Psoas muscle (tissue), 7 donors: ENCODE measurements at regions not wholly inside any gene's neighbourhood (a gene's known extent, or its start where the extent isn't known, plus 50 kb on each side); places are given as distances from the start of the nearest gene placed in this dataset.

Source experiments
- ATAC-seq, 4 donors: fragments of 200-7000 bp; cut with Tn5 transposase; one replicate each; pipeline ENCODE4 v1.9.1; 2020; ENCODE audit warnings: moderate library complexity in 3 of 4, mild to moderate bottlenecking in 2 of 4
- DNase-seq, 2 donors: peaks; one replicate each; pipeline ENCODE4 v3.0.0-alpha.2; 2020
- H3K27ac ChIP-seq: fragments of 200-600 bp; one replicate; pipeline ENCODE4 v1.8.0; 2022
- H3K27me3 ChIP-seq, 3 donors: fragments of 200-600 bp in 1 of 3; one replicate each; pipeline versions ENCODE4 v1.6.1 to v1.8.0; 2013 to 2022; ENCODE audit warnings: low read length in 2 of 3, mild to moderate bottlenecking in 2 of 3, moderate library complexity in 1 of 3; ENCODE audit not compliant: insufficient read depth in 3 of 3
- H3K36me3 ChIP-seq, 2 donors: fragments of 200-600 bp in 1 of 2; one replicate each; pipeline versions ENCODE4 v1.6.1 to v1.8.0; 2013 to 2022; ENCODE audit warnings: low read depth in 1 of 2, mild to moderate bottlenecking in 1 of 2, moderate library complexity in 1 of 2; ENCODE audit not compliant: insufficient read depth in 1 of 2
- H3K4me1 ChIP-seq: fragments of 200-600 bp; one replicate; pipeline ENCODE4 v1.8.0; 2022
- H3K4me3 ChIP-seq: fragments of 200-600 bp; one replicate; pipeline ENCODE4 v1.8.0; 2022; ENCODE audit warnings: mild to moderate bottlenecking
- H3K9me3 ChIP-seq: fragments of 200-600 bp; one replicate; pipeline ENCODE4 v1.8.0; 2022
- WGBS, 3 donors: extraction: QIAGEN DNeasy Blood & Tissue Kit; methylation state at CpG; one replicate each; pipeline versions ENCODE4 v1.1.6 to v1.1.7; 2013; 5-methylcytosine and 5-hydroxymethylcytosine counted together
- intact Hi-C, 2 donors: fragments of 100-400 bp; cut with DNase I; formaldehyde crosslinking; loops; one replicate each; pipeline versions ENCODE4 v1.11.0 to v1.14.2; 2022
- TF ChIP-seq, protein P1 (sequence below): fragments of 200-600 bp; IDR thresholded peaks from one replicate; pipeline ENCODE4 v1.8.0; 2022; ENCODE audit warnings: antibody characterized with exemption
- donor health status: healthy with polysubstance abuse.
- donor health status: DM: no; HTN: no; CAD: no; lungs with moderate emphysema.
- donor health status: Bipolar disorder and iron deficiency.
- donor health status: healthy.
- donor health status: DM: yes; HTN: yes; CAD: no.
- donor health status: DM: no; HTN: no; CAD: no.
- donor health status: DM: yes; HTN: yes; CAD: no.

DNA sequence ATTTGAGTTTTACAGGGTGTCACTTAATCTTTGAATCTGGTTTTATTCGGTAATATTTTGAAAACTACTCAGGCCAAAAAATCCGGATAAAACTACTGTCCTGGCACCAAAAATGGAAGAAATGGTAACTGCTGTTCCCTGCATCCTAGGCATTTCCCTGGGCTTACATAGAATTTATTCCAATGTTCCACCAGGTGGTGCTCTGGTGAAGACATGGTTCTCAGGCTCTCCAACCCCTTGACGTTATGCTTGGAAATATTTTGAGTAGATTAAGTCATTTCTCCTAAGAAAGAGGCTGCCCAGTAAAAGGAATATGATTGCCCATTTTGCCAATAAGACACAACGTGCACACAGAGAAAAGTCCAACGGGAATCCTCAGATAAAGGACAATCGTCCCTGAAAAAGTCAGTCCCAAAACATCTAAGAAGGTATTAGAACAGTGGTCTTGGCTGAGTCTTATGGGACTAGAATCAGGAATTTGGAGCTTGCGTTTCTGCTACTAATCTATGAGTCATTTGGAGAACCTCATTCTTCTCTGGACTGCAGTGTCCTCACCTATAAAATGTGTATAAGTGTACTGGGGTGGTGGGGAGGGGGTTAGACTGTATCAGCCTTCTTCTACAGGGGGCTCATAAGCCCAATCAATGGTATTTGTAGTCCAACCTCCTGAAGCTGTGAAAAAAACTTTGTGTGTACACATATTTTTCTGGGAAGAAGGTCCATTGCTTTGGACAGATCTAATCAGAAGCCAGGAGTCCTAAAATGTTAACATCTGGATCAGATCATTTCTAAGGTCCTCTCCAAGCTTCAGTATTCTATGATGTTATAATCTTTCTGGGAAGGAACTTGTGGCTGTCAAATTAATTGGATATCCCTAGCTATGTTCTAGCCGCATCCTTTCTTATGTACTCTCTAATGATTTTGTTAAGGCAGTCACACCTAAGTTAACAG, 131.0 kb upstream of the BMP2 start:
- Histone ChIP-seq H3K4me3 (no peak overlapping the region), H3K4me1 (no peaks in the 10 kb centered on the region), H3K27ac (no peak overlapping the region), H3K27me3 (no peaks in the 10 kb centered on the region), H3K9me3 (no peaks in the 10 kb centered on the region), H3K36me3 (no peaks in the 10 kb centered on the region)
- intact Hi-C loops = no loop called here
- WGBS, 3 donors = 19 to 33% (median 24%) methylated on average over 8 of the region's 8 CpGs
- peak in 2 of 4 donors; percentile 57 to 73 for ATAC-seq
- no peak for DNase-seq
- TF ChIP-seq, protein P1, sequence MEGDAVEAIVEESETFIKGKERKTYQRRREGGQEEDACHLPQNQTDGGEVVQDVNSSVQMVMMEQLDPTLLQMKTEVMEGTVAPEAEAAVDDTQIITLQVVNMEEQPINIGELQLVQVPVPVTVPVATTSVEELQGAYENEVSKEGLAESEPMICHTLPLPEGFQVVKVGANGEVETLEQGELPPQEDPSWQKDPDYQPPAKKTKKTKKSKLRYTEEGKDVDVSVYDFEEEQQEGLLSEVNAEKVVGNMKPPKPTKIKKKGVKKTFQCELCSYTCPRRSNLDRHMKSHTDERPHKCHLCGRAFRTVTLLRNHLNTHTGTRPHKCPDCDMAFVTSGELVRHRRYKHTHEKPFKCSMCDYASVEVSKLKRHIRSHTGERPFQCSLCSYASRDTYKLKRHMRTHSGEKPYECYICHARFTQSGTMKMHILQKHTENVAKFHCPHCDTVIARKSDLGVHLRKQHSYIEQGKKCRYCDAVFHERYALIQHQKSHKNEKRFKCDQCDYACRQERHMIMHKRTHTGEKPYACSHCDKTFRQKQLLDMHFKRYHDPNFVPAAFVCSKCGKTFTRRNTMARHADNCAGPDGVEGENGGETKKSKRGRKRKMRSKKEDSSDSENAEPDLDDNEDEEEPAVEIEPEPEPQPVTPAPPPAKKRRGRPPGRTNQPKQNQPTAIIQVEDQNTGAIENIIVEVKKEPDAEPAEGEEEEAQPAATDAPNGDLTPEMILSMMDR = peak; percentile 31

DNA sequence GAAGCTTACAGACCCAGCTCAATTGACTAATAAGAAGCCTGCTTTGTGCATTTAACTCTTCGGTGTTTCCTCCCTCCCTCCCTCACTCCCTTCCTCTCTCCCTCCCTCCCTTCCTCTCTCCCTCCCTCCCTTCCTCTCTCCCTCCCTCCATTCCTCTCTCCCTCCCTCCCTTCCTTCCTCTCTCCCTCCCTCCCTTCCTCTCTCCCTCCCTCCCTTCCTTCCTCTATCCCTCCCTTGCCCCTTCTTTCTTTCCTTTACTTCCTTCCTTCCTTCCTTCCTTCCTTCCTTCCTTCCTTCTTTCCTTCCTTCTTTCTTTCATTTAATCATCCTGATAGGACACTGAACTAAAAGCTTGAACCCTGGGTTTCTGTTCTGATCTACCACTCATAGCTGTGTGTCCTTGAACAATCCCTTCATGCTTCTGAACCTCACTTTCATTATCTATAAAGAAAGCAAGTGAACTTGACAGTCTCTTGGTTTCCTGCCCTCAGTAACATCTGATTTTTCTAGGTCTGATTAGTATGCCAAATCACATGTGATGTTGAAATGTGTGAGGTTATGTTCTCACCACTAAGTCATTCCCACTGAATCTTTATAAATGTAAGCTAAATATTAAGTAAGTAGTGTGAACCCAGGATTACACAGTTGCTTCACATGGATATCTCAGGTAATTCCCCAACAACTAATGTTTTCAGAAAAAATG, 132.3 kb upstream of the BMP2 start:
- no peak for DNase-seq
- no peaks in the 10 kb centered on the region for H3K27me3 ChIP-seq
- intact Hi-C loops = no loop called here
- TF ChIP-seq, protein P1 = no peak
- no peaks in the 10 kb centered on the region for H3K4me1 ChIP-seq
- H3K4me3 ChIP-seq = no peak overlapping the region
- no peaks in the 10 kb centered on the region for H3K36me3 ChIP-seq
- ATAC-seq = peak in 1 of 4 donors; percentile 44
- H3K27ac ChIP-seq = no peak overlapping the region
- H3K9me3 ChIP-seq = no peaks in the 10 kb centered on the region
- WGBS, 3 donors = 75 to 95% (median 79%) methylated on average over 1 of the region's 1 CpG

DNA sequence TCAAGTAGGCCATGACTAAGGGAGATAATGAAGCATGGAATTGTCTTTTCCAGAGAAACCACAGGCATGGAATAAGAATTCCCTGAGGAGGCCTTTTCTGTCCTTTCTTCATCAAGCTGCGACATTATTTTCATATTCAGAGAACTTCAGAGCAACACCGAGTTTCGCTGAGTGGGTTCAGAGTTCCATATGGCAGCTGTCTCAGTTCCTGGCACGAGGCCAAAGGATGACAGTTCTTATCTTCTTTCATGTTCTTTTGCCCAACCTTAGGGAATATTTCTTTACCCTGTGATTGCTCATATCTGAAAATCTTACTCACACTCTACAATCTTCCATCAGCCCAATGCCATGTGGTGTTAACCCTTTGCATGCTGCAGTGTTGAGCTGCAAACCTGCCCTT, 135.3 kb upstream of the BMP2 start:
- no peaks in the 10 kb centered on the region for H3K9me3 ChIP-seq
- DNase-seq (peak in 1 of 2 donors; percentile 26), ATAC-seq (no peak)
- no peaks in the 10 kb centered on the region for H3K4me1 ChIP-seq
- H3K36me3 ChIP-seq = no peaks in the 10 kb centered on the region
- intact Hi-C loops = no loop called here
- TF ChIP-seq, protein P1 = no peak
- no peak overlapping the region for H3K4me3 ChIP-seq
- H3K27ac ChIP-seq = no peak overlapping the region
- WGBS, 3 donors = 13 to 36% (median 26%) methylated on average over 4 of the region's 4 CpGs
- no peaks in the 10 kb centered on the region for H3K27me3 ChIP-seq

DNA sequence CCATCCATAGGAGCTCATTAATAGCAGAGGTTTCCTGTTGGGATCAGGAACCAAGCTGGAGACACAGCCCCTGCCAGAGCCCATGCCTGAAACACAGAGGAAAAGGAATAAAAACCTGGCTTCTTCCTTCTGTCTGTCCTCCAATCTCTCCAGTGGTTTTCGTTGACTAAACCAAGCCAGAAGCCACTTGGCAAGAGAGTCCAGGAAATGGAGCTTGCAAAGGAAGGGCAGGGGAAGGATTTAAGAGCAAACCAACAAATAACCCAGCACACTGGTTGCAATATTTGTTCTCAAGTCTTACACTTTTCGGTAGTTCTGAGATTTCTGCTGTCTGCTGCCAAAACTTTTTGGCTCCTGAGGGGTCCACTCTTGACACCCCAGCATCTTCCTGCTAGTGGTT, 137.0 kb upstream of the BMP2 start:
- H3K27me3 ChIP-seq = no peaks in the 10 kb centered on the region
- ATAC-seq (no peak), DNase-seq (no peak)
- H3K36me3 ChIP-seq = no peaks in the 10 kb centered on the region
- intact Hi-C loops = no loop called here
- TF ChIP-seq, protein P1 = no peak
- 19 to 20% (median 19%) methylated on average over 2 of the region's 2 CpGs for WGBS, 3 donors
- no peaks in the 10 kb centered on the region for H3K4me1 ChIP-seq
- no peak overlapping the region for H3K27ac ChIP-seq
- H3K9me3 ChIP-seq = no peaks in the 10 kb centered on the region
- no peak overlapping the region for H3K4me3 ChIP-seq
